Left ventricle myocardium superior (tissue), 1 donor: ENCODE measurements at regions not wholly inside any gene's neighbourhood (a gene's known extent, or its start where the extent isn't known, plus 50 kb on each side); places are given as distances from the start of the nearest gene placed in this dataset.
A peak's percentile ranks its signal among the peaks of the same experiment; 100 is the strongest.
"Not testable (repeated sequence)": the region's sequence is repeated elsewhere in the genome, so short reads cannot be mapped to it uniquely, and the experiment has no call there.

Experiments
- ATAC-seq: fragments of 200-7000 bp; cut with Tn5 transposase; one replicate; pipeline ENCODE4 v1.9.1; 2020; ENCODE audit warnings: mild to moderate bottlenecking, moderate library complexity
- DNase-seq: peaks from one replicate; pipeline ENCODE4 v3.0.0-alpha.2; 2020
- intact Hi-C: fragments of 100-400 bp; cut with micrococcal nuclease; formaldehyde crosslinking; loops from one replicate; pipeline ENCODE4 v1.11.0; 2022
- donor health status: DM: no; HTN: yes; CAD: no; lungs with severe emphysema.

- no peak for DNase-seq
- intact Hi-C loops, result no loop called here
- ATAC-seq, result no peak
Observed at GRCh38 chr13:61148211-61148610, 267.4 kb downstream of the PCDH20 start.

DNA sequence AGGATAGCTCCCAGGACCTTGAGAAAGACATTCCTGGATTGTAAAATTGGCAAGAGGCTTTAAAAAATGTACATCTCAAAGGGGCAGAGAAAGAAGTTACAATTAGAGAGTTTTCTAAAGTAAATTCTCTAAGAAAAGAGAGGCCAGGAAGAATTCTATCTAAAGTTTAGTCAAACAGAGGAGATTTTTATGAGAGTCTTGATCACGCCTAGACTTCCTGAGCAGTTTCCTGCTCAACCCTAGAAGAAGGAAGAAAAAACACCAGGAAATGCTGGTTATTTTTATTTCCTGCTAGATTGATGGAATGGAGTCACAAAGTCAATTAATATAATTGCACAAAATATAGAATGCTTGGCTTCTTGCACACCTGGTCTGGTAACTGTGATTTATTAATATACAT lies 269.1 kb downstream of the PCDH20 start:
- intact Hi-C loops, result no loop called here
- no peak for ATAC-seq

DNA sequence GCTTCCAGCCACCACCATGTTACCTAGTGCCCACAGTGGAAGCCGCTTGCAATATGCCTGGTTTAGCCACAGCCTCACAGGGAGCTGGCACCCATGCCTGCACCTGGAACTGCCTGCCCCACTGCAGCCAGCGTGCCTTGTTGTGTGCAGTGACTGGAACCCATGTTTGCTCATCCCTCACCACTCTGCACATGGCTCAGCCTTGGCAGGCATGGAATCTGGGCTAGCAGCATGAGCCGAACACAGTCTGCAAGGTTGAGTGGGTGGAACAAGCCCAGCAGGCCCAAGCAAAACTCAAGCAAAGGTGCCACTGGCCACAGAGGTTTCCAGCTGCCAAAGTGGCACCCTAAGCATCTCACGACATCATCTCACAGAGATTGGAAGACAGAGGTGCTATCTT lies 269.5 kb downstream of the PCDH20 start:
- DNase-seq (no peak), ATAC-seq (no peak)
- intact Hi-C loops, result no loop called here

More for the DNA sequence above, 269.1 kb downstream of the PCDH20 start:
- DNase-seq, result no peak

- DNase-seq (no peak), ATAC-seq (no peak)
- intact Hi-C loops, result no loop called here
Observed at GRCh38 chr13:61144834-61145593, 270.6 kb downstream of the PCDH20 start.

DNA sequence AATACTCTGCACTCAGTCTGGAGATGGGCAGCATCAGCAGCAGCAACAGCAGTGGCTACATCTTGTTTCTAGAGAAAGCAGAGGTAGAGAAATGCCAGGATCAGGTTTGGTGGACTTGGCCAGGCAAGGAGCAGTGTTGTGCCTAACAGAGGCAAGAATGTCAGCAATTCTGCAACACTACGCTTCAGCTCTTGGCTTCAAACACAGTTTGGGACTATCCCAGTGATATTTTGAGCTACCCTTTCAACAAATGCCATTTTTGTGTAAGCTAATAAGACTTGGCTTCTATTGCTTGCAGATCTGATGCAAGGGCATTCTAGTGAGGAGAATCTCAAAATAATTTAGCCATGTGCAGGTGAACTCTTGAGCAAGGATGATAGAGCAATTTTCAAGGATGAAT lies 271.3 kb downstream of the PCDH20 start:
- DNase-seq (no peak), ATAC-seq (peak; percentile 68)
- intact Hi-C loops, result no loop called here

- DNase-seq, result no peak
- intact Hi-C loops, result no loop called here
- ATAC-seq, result no peak
Observed at GRCh38 chr13:61142506-61142905, 273.1 kb downstream of the PCDH20 start.

- ATAC-seq, result no peak
- no peak for DNase-seq
- intact Hi-C loops, result no loop called here
Observed at GRCh38 chr13:61138857-61139256, 276.8 kb downstream of the PCDH20 start.

- peak; percentile 65 for ATAC-seq
- intact Hi-C loops, result no loop called here
Observed at GRCh38 chr13:61136515-61136914, 279.1 kb downstream of the PCDH20 start.

DNA sequence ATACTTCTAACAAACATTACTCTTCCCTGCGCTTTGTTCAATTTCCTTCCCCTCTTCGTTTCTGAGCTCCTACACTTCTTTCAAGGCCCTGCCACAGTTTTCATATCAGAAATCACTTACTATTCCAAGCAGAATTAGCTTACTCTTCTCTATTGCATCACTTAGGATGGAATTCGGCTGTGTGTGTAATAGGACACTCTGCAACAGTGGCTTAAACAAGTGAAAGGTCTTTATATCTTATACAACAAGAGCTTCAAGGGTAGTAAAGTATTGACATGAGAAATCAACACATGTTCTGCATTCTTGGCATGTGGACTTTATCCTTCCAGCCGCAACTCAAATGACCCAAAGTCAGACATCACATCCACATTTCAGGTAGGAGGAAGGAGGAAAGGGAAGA lies 279.6 kb downstream of the PCDH20 start:
- DNase-seq (no peak), ATAC-seq (peak; percentile 87)
- intact Hi-C loops, result no loop called here

More at GRCh38 chr13:61136515-61136914, 279.1 kb downstream of the PCDH20 start:
- DNase-seq, result no peak

DNA sequence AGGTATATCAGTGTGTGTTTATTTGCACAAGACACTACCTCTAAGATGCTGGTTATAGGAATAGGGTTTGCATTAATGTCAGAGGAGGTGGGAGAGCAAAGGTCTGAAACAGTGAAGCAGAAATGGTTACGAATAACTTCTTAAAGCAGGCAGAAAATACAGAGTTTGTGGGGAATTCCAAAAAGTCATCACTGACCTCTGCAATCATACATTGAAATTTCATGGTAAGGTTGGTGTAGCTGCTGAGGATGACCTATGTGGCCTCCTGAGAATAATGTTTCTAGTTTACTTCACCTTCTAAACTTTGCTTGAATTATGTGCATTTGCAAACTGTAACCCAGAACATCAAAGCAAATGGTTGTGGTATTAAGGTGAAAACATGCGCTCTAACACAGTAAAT lies 280.1 kb downstream of the PCDH20 start:
- intact Hi-C loops, result no loop called here
- ATAC-seq (no peak), DNase-seq (no peak)

- intact Hi-C loops, result no loop called here
- ATAC-seq (no peak), DNase-seq (no peak)
Observed at GRCh38 chr13:61128850-61129645, 286.6 kb downstream of the PCDH20 start.

DNA sequence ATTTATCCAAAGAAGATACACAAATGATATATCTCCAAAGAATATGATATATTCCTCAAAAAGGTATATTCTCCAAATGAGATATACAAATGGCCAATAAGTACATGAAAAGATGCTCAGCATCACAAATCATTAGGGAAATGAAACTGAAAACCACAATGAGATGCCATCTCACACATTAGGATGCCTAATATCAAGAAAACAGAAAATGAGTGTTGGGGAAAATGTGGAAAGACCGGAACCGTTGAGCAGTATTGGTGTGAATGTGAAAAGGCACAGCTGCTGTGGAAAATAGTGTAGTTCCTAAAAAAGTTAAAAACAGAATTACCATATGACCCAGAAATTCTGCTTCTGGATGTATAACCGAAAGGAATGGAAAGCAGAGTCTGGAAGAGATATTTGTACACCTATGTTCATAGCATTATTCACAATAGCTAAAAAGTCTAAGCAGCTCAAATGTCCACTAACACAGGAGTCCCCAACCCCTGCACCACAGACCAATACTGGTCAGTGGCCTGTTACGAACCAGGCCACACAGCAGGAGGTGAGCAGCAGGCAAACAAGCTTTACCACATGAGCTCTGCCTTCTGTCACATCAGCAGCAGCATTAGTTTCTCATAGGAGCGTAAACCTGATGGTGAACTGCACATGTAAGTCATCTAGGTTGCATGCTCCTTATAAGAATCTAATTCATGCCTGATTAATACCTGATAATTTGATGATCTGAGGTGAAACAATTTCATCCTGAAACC lies 291.9 kb downstream of the PCDH20 start:
- DNase-seq (no peak), ATAC-seq (no peak)
- intact Hi-C loops, result no loop called here

- intact Hi-C loops, result no loop called here
- DNase-seq, result no peak
- ATAC-seq, result no peak
Observed at GRCh38 chr13:61113140-61113658, 302.4 kb downstream of the PCDH20 start.

DNA sequence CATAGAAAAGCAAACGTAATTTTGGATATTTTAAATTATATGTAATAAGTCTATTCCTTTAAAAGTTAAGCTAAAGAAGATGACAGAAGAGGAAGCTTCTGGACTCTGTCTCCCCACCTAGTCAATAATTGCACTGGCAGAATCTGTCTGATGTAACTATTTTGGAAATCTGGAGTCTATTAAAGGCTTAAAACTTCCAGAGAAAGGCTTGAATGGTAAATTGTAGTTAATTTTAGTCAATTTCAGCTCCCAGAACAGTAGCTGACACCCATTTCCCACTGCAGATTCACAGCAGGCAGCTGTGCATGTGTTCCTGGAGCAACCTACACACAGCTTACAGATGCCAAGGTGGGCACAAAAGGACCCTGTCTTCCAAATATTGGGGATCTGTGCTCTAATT lies 304.1 kb downstream of the PCDH20 start:
- DNase-seq, result no peak
- ATAC-seq, result no peak
- intact Hi-C loops, result no loop called here

GRCh38 chr13:61110732-61111131 lies 304.9 kb downstream of the PCDH20 start:
- DNase-seq, result no peak
- ATAC-seq, result no peak
- intact Hi-C loops, result no loop called here

DNA sequence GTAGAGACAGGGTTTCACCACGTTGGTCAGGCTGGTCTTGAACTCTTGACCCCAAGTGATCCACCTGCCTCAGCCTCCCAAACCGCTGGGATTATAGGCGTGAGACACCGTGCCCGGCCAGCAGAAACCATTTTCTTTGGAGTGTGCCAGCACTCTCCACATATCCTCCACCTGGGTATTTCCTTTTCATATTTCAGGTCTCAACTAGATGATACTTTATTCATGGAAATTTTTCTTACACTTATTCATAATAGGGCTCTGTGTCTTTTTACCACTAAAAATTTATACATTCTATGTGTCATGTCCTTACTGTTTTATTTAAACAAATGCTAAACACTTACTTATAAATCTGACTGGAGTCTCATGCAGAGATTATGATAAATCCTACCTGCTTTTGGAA lies 305.9 kb downstream of the PCDH20 start:
- DNase-seq, result no peak
- intact Hi-C loops, result no loop called here
- no peak for ATAC-seq

- DNase-seq (no peak), ATAC-seq (no peak)
- intact Hi-C loops, result no loop called here
Observed at GRCh38 chr13:61107989-61108388, 307.7 kb downstream of the PCDH20 start.

DNA sequence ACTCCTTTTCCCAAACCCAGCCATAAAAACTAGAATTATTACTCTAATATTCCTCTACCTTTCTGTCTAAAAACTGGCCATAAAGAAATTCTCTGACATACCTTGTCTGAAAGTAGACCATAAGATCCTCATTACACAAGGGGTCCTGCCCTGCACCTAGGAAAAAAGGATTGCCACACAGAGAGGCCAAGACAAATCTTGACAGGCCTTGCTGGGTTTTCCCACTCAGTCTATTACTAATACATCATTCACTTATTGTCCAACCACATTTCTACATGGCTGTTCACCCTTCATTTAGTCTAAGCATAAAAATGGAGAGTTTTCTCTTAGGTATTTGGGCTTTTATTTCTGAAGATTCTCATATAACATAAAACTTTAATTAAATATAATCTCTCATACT lies 319.8 kb downstream of the PCDH20 start:
- intact Hi-C loops, result no loop called here
- no peak for ATAC-seq

GRCh38 chr13:61094865-61095264 lies 320.8 kb downstream of the PCDH20 start:
- DNase-seq (no peak), ATAC-seq (no peak)
- intact Hi-C loops, result no loop called here

More for the DNA sequence above, 319.8 kb downstream of the PCDH20 start:
- no peak for DNase-seq

DNA sequence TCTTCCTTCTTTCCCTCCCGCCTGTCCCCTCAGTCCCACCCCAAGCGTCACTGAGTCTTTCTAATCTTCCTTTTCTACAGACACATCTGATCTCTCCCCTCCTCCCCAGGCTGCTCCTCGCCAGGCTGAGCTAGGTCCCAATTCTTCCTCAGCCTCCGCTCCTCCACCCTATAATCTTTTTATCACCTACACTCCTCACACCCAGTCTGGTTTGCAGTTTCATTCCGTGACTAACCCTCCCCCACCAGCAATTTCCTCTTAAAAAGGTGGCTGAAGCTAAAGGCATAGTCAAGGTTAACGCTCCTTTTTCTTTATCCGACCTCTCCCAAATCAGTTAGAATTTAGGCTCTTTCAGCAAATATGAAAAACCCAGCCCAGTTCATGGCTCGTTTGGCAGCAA lies 325.8 kb downstream of the PCDH20 start:
- DNase-seq, ATAC-seq, intact Hi-C loops: not testable (repeated sequence)
